ENCODE measurements at regions not wholly inside any gene's neighbourhood (a gene's known extent, or its start where the extent isn't known, plus 50 kb on each side); places are given as distances from the start of the nearest gene placed in this dataset.
"Not testable (repeated sequence)": the region's sequence is repeated elsewhere in the genome, so short reads cannot be mapped to it uniquely, and the experiment has no call there.

GRCh38 chr2:114066186-114066747 is 176.4 kb downstream of the ACTR3 start:
- DNase-seq, result no peak

DNA sequence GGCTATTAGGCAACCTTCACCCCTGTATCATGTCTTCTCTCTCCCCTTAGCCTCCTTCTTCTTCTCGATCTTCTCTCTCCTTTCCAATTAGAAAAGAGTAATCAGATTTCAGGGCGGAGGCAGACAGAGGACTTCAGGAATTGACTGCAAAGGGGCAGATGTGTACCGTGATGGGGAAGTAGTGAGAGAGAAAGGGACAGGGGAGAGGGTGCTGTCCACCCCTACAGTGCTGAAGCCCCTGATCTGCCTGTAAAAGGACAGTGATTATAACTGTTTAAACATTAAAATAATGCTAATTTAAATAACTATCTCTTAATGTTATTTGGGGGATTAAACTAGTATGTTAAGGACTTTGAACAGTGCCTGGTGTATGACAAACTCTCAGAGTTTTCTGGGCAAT is 178.5 kb downstream of the ACTR3 start:
- no peak for DNase-seq

DNA sequence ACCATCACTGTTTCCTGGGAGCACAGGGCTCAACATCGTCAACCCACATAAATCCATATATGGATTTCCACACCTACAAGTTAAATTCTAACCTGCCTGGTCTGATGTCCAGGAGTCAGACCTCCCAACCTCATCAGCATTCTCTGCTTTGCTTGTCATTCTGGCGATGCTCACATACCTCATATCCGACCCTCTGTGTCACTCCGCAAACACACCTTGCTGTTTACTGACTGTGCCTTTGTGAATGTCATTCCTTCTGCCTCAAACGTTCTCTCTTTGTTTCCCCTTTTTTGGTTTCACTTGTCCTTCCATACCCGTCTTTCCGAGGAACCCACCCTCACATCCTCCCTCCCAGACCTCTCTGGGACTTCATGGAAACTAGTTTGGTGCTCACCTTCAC is 187.1 kb downstream of the ACTR3 start:
- DNase-seq, result no peak

GRCh38 chr2:114079366-114080004 is 189.6 kb downstream of the ACTR3 start:
- no peak for DNase-seq

- no peak for DNase-seq
These were observed 193.0 kb downstream of the ACTR3 start for GRCh38 chr2:114082731-114083433.

DNA sequence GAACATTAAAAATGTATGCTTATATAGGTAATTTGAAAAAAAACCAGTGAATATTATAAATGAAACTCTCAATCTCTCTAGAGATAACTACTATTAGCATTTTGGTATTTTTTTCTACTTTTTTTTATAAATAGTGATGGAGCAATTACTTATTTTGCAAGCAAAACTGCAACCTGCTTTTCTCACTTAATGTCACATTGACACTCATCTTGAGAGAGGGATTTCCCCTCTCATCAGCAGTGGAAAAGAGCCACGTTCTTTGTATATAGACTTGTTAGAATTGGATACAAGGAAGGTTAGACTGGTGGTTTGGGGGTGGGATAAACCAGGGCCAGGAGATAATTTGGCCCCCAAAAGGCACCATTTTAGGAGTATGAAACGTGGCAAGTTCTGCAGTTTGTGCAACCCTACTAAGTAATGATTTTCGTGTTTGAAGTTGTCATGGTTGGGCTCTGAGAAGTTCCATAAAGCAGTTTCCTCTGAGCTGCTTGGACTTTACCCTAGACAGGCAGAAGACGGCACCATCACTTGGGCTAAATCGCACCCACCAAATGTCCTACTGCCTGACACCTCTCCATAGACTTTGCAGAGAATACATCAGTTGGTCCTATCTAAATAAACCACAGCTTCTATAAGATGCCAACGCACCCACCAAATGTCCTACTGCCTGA is 194.0 kb downstream of the ACTR3 start:
- DNase-seq, result no peak

DNA sequence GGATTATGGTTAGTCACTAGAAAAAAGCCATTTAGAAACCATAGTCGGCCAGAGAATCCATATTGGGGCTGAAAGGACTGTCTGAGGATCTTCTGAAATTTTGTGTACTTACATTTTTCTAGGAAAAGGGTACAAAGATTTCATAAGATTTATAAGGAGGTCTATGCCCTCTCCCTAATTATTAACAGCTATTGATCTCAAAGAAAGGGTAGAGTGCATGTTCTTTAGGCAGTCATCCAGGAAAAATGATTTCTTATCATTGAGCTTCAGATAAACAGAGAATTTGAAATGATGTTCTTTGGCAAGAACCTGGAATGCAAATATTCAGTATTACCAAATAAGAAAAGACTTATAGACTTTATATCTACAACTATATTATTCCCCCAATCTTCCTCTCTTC is 195.3 kb downstream of the ACTR3 start:
- DNase-seq, result no peak

- no peak for DNase-seq
These were observed 196.1 kb downstream of the ACTR3 start for GRCh38 chr2:114085992-114086391.

GRCh38 chr2:114089636-114090319 is 199.9 kb downstream of the ACTR3 start:
- peak; percentile 30 for DNase-seq

- no peak for DNase-seq
These were observed 201.1 kb downstream of the ACTR3 start for GRCh38 chr2:114091010-114091409.

DNA sequence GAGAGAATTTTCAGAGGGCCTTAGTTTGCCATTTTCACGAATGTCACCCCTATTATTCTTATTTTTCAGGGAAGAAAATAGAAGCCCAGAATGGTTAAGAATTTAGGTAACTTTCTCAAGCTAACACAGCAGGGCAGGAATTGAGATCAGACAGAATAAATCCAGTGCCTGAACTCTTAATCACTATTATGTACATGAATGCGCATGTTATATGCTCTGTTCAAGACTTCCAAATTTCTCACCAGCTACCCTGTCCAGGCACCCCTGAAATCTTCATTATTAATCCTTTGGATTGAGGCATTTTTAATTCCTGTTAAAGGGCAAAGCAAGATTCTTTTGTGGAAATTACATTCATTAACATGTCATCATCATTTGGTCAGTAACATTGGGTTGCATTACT is 218.4 kb downstream of the ACTR3 start:
- DNase-seq, result no peak

DNA sequence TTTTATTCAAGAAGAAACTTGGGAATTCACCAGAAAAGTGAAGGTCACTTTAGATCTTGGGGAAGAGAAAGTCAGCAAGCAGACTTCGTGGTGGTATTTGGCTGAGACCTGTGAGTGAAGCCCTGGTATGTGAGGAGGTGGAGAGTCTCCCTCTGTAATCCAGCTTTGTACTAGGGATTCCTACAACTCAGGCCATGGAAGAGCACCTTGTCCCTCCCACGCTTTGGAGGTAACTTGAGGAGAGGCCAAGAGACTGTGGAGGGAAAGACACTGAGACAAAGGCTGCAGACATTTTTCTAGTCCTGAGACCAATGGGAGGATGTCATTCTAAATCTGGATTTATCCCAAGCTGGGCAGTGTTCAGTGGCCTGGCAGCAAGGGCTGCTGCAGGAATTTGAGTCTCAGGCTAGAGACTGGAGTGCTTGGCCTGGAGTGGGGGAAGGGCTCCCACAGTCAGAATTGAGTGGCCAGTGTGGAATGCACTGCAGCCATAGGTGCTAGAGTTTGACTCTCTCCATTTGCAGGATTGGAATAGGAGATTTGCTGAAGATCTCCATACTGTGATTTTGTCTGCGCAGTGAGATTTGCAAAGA is 219.0 kb downstream of the ACTR3 start:
- no peak for DNase-seq

DNA sequence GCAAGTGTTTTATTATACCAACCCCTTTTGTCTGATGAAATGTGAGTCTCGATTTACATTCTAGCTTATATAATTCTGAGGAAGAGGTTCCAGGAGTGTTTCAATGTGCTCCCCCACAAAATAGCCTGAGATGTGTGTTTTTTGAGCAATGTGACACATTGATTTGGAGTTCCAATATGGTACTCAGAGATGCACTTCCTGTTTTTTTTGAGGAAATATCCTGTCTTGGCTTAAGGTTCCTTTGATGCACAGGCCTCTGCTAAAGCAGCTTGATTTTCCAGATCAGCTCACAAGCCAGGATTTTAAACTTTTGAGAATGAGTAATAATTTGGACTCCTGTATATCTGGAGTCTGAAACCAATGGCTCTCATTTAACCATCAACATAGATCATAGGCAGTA is 221.4 kb downstream of the ACTR3 start:
- DNase-seq, result no peak

GRCh38 chr2:114113518-114113917 is 223.6 kb downstream of the ACTR3 start:
- no peak for DNase-seq

GRCh38 chr2:114118088-114118487 is 228.2 kb downstream of the ACTR3 start:
- no peak for DNase-seq

DNA sequence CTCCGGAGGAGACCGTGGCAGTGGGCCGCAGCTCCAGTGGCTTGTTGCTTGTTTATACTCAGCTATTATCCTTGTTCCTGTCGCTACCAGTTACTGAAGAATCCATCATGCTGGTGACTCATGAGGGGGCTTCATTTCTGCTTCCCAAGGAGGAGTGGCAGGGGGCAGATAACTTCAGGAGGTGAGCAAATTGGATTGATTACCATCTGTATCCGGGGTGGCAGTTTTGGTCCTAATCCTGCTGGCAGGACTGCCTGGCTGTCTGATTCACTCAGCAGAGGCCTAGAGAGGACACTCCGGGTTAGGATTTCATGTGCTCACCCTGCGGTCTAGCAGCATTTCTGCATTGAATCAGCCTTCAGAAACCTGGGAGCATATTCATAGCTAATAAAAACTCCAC is 230.0 kb downstream of the ACTR3 start:
- DNase-seq, result no peak

DNA sequence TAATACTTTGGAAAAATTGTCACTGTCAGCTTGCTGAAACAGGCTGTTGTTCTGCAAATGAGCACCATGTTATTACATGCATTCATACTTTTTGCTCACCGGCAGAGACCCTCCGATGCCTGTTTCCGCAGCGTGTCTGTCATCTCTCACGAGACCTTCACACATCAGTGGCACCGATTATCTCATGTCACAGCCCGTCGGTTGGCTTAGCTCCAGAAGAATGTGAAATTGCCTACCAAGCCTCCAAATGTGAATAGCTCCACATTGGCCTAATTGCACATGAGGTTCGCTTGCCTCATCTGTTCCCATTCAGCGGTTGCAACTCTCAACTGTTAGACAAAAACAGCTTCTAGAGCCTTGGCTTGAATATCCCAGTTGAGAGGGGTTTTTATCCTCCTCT is 233.0 kb downstream of the ACTR3 start:
- no peak for DNase-seq

GRCh38 chr2:114123925-114124324 is 234.0 kb downstream of the ACTR3 start:
- DNase-seq, result no peak

DNA sequence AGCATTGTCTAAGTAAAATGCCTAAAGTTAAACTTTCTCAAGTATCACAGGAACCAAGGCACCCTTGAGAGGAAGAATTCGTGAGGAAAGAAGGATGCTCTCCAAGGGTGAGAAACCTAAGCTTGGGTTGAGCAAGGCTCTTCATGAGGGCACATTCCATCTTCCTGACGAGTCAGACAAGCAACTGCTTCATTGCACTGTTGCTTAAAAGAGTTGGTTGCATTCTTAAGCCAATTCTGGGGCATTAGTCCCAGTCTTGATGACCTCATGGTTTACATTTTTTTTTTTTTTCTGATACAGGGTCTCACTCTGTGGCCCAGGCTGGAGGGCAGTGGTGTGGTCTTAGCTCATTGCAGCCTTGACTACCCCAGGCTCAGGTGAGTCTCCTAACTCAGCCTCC is 237.5 kb downstream of the ACTR3 start:
- peak; percentile 32 for DNase-seq

GRCh38 chr2:114128263-114128662 is 238.4 kb downstream of the ACTR3 start:
- no peak for DNase-seq

DNA sequence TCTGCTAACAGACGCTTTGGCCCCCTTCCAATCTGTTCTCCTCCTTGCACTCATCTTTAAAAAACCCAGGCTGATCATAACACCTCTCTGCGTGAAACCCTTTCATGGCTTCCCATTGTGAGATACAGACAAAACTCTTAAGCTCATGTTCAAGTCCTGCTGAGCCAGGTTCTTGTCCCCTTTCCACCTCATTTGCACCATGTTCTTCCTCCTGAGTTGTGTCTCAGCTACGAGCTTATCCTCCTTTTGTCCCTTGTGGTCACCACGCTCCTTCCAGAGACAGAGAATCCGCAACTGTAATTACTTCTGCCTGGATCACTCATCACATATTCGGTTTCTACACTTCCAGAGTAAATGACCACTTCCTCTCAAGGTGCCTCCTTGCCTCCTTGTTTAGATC is 238.8 kb downstream of the ACTR3 start:
- DNase-seq, result no peak

DNA sequence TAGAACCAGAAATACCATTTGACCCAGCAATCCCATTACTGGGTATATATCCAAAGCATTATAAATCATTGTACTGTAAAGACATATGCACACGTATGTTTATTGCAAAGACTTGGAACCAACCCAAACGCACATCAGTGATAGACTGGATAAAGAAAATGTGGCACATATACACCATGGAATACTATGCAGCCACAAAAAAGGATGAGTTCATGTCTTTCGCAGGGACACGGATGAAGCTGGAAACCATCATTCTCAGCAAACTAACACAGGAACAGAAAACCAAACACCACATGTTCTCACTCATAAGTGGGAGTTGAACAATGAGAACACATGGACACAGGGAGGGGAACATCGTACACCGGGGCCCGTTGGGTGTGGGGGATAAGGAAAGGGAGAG is 242.2 kb downstream of the ACTR3 start:
- DNase-seq, result not testable (repeated sequence)

- DNase-seq, result no peak
These were observed 244.3 kb downstream of the ACTR3 start for GRCh38 chr2:114134146-114134545.

All from HCEC 1CT (cell line).